Epithelial cell of prostate (primary cell): ENCODE measurements at regions not wholly inside any gene's neighbourhood (a gene's known extent, or its start where the extent isn't known, plus 50 kb on each side); places are given as distances from the start of the nearest gene placed in this dataset.
A peak's percentile ranks its signal among the peaks of the same experiment; 100 is the strongest.

Experiments used
- DNase-seq: peaks from one replicate; pipeline ENCODE4 v3.0.0-alpha.2; 2011; ENCODE audit warnings: low read depth, low spot score
- H3K27ac ChIP-seq: fragments of 450-650 bp; 2 replicates; pipeline ENCODE4 v1.5.1; 2017; ENCODE audit warnings: mild to moderate bottlenecking

DNA sequence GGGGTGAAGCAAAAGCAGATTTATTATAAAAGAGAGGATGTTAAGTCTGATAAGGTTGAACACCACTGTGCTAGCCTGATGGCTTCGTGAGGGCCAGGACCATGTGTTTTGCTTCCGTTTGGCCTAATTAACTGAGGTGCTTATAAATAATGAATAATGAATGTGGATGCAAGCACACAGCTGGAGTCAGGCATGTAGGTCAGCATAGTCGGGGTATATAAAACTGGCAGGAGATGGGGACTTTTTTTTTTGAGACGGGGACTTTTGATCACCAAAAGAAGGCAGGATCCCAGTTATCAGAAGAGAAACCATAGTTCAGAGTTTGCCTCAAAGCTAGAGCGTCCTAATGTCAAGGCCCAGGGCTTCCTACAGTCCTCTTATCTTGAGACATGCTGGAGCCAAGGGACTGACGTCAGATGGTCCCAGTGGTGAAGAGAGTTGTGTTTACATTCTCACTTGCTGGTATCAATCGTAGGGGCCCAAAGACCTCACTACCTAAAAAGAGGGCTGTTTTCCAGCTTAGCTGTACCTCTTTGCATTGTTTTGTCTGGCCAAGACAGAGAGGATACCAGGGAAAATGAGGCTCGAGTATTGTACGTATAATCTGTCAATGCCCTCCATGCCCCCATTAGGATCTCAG is 50.4 kb downstream of the RTL9 start:
- no peak overlapping the region for H3K27ac ChIP-seq
- no peak for DNase-seq

DNA sequence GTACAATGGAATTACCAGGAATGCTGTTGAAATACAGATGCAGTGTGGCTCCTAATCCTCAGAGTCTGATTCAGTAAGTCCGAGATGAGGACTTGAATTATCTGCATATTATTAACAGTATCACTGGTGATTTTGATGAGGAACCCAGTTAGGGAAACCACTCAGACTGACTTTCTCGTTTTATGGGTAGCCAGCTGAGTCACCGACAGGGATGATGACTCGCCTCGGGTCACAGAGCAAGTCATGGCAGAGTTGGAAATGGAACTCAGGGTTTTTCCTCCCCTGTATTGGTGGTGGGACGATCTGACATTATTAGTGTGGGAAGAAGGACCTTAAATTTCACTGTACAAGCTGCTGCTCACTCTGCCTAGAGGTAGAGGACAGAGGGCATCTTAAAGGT is 51.3 kb downstream of the RTL9 start:
- peak overlapping the region; percentile 16 for H3K27ac ChIP-seq
- DNase-seq: no peak

- no peak overlapping the region for H3K27ac ChIP-seq
- no peak for DNase-seq
Measured at GRCh38 chrX:110410603-110411002, 52.0 kb downstream of the RTL9 start.

- no peak overlapping the region for H3K27ac ChIP-seq
- no peak for DNase-seq
Measured at GRCh38 chrX:110412971-110413726, 54.5 kb downstream of the RTL9 start.

DNA sequence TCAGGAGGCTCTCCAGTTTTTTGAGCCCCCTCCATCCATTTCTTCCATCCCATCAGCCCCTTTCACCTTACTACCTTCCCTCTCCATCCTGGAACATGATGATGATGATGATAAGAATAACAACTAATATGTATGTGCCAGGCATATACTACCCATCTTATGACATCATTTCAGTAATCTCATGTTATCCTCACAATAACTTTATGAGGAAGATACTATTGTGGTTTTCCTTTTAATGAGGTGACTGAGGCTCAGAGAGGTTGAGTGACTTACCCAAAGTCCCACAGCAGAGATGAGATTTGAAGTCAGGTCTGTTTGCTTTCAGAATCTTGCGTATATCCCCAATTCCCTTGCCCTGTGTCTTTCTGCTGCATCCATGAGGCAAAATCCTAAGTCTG is 55.1 kb downstream of the RTL9 start:
- no peak overlapping the region for H3K27ac ChIP-seq
- no peak for DNase-seq

GRCh38 chrX:110414273-110414672 is 55.6 kb downstream of the RTL9 start:
- DNase-seq: no peak
- no peak overlapping the region for H3K27ac ChIP-seq

DNA sequence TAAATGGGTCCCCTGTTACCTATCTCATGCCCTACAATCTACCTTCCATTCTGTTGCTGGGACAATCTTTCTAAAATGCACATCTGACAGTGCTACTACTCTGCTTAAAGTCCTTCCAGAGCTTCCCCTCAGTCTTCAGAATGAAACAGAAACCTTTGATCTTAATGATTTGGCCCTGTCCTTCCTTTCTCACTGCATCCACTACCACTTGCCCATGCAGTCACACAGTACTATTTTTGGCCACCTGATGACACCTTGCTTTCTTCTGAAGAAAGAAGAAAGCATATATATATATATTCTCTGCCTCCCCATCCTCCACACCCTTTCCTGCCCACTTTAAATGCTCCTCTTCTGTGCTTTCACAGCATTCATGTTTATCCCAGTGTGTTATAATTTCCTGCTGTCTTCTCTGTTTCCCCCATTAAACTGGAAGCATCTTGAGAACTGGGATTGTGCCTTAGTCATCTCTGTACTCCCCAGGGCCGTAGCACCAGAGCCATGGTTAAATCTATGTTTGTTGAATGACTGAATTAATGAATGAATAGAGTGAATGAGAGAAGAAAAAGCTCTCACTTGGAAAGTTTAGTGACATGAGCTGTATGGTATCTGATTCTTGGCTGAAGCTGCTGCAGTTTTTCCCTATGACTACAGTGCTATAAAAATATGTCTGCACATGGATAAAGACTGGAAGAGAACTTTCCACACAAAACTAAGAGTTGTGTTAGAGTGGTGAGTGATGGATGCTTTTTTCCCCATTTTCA is 56.2 kb downstream of the RTL9 start:
- DNase-seq: no peak
- peak overlapping the region; percentile 45 for H3K27ac ChIP-seq

- peak overlapping the region; percentile 45 for H3K27ac ChIP-seq
- no peak for DNase-seq
Measured at GRCh38 chrX:110415440-110416170, 57.0 kb downstream of the RTL9 start.

- DNase-seq: no peak
- no peak overlapping the region for H3K27ac ChIP-seq
Measured at GRCh38 chrX:110417128-110417527, 58.5 kb downstream of the RTL9 start.

GRCh38 chrX:110418316-110419235 is 59.9 kb downstream of the RTL9 start:
- H3K27ac ChIP-seq: no peak overlapping the region

GRCh38 chrX:110419512-110419911 is 60.9 kb downstream of the RTL9 start:
- no peak overlapping the region for H3K27ac ChIP-seq
- no peak for DNase-seq

More at GRCh38 chrX:110418316-110419235, 59.9 kb downstream of the RTL9 start:
- no peak for DNase-seq

DNA sequence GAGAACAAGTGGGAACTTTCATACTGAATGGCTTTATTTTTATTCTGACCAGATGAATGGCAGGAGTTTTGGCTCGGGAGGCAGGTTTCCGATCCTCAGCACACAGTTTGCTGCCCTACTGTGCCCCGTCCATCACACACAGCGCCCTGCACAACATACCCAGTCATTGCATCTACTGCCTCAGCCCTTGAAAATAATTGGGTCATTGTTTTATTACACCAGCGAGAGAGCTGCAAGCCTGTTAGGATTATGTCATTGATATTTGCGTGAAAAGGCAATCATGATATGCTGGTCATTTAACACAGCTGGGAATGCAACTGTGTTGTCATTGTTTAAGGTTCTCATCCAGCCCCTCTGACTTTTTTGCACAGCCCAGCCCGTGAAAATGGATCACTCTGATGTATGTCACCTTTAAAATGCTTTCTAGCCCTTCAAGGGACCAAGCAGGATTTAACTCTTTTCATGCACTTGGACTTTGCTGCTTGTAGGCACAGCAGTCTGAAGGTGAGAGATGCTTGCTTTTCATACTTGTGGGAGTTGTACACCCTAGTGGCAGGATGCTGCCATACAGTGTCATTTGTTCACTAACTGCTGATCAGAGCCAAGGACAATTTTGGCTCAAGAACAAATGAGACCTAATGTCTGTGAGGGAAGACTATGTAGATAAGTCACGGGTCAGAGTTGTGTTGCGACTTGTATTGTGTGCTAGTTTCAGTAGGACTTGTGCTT is 62.3 kb downstream of the RTL9 start:
- DNase-seq: no peak
- H3K27ac ChIP-seq: no peak overlapping the region

- no peak for DNase-seq
- no peak overlapping the region for H3K27ac ChIP-seq
Measured at GRCh38 chrX:110421500-110422455, 63.1 kb downstream of the RTL9 start.

- DNase-seq: no peak
- H3K27ac ChIP-seq: no peak overlapping the region
Measured at GRCh38 chrX:110425222-110426154, 66.8 kb downstream of the RTL9 start.

DNA sequence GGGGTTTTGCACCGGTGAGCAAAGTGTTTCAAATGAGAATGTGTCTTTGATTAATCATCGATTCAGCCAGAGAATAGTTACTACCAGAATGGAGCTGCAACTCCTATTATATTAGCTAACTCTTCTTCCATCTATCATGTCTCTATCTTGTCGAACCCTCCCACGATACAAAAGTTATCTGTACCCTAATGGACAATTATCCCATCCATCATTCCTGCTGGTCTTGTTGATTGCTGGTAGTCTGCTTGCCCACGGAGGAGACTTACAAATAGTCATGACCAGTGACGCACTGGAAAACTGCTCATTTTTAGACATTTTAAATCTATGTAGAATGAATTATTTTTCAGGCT is 67.5 kb downstream of the RTL9 start:
- DNase-seq: no peak
- H3K27ac ChIP-seq: no peak overlapping the region

- DNase-seq: no peak
- no peak overlapping the region for H3K27ac ChIP-seq
Measured at GRCh38 chrX:110427076-110427475, 68.4 kb downstream of the RTL9 start.

- no peak overlapping the region for H3K27ac ChIP-seq
- no peak for DNase-seq
Measured at GRCh38 chrX:110428144-110428543, 69.5 kb downstream of the RTL9 start.
